Stimulated activated CD8-positive, alpha-beta memory T cell treated with anti-CD3 and anti-CD28 coated beads, Interleukin-4, amount 100 ng/mL, for 4 hours (primary cell): ENCODE measurements at regions not wholly inside any gene's neighbourhood (a gene's known extent, or its start where the extent isn't known, plus 50 kb on each side); places are given as distances from the start of the nearest gene placed in this dataset.

ENCODE experiments used
- DNase-seq, 2 donors: peaks; one replicate each; pipeline ENCODE4 v3.0.0-alpha.2; 2020; ENCODE audit warnings: low read depth in 2 of 2, low spot score in 1 of 2

DNA sequence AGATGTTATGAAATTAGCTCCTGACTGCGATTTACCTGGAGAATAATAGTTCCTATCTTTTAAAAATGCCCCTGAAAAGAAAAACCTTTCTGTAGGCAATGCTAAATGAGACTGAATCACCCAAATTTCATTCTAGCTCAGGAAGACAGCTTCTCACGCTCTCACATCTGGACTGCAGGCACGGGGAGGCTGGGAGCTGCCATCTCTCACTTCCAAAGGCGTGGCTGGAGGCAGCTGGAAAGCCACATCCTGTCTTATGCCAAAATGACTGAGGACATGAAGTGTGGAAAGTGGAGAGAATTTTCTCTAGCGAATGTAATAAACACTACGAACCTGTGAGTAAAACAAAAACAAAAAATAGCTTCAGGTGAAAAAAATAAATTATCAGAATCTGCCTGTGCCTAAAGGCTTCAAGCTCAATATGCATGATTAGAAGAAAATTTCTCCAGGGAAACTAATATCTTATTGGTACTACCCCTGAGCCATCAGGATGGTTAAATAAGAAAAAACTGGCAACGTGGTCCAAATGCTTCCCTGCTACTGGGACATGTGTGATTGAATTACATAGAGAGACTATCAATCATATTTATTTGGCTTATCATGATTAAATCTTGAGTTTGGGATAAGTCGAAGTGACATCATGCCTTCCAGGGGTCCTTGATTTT lies 58.1 kb upstream of the UBL3 start:
- DNase-seq: no peak

DNA sequence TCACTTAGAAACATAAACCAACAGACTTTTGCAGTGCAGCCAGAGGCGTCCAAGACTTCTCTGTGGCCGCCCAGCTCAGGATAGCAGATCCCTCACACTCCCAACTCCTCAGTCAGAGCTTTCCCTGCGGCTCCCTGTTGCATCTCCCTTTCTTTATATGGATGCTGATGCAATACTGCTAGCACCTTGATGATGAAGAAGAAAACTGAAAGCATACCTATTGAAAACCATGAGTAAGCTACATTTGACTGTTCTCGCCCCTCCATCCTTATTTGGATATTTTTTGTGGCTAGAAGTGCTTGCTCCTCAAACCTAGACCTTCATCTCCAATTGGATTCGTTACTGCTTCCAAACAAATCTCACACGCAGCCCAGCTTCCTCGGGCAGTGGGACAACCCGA lies 57.3 kb upstream of the UBL3 start:
- DNase-seq: no peak

DNA sequence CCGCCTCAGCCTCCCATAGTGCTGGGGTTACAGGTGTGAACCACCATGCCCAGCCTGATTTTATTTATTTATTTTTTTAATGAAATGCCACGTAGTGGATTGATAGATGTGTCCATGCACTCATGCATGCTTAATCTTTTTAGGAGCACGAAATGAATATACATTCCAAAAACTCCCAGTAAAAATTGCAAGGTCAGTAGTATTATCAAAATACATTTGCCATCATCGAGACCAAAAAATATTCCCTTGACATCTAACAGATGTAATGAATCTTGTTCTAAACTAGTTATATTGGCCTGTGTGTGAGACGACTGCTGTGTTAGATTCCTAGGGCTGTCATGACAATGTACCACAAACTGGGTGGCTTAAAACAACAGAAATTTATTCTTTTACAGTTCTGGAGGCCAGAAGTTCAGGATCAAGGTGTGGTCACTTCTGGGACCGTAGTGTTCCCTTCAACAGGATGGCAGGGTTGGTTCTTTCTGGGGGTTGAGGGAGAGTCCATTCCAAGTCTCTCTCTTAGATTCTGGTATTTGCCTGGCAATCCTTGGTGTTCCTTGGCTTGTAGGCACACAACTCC lies 56.1 kb upstream of the UBL3 start:
- no peak for DNase-seq

DNA sequence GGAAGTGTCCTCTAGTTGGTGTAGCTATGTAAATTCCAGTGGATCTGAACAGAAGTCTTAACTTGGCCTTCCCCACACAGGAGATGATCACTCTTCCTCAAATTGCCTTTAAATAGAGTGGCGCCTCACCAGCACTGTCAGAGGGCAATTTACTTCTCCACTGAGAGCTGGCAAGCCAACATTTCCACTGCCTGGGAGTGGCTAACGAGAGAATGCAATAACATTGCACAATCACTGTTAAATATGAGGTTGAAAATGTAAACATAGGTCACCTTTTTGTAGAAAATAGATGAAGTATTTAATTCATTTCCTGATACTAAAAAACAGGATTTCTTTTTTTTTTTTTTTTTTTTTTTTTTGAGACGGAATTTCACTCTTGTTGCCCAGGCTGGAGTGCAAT lies 55.4 kb upstream of the UBL3 start:
- no peak for DNase-seq

DNA sequence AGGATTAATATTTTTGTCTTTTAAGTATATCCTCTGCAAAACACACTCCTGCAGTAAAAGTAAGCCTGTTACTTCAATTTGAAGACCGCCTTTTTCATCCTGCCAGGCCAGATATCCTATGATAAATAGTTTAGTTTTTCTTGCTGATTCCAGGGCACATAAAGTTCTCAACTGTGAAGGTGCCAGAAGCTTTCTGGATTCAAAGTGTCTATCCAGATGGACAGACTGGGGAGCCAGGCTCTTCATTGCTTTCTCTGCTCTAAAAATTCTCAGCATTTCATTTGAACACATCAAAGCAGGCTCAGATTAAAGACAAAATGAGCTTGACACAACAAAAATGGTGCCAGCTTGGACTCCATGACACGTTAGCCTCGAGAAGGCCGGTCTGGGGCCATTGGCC lies 53.6 kb upstream of the UBL3 start:
- no peak for DNase-seq

DNA sequence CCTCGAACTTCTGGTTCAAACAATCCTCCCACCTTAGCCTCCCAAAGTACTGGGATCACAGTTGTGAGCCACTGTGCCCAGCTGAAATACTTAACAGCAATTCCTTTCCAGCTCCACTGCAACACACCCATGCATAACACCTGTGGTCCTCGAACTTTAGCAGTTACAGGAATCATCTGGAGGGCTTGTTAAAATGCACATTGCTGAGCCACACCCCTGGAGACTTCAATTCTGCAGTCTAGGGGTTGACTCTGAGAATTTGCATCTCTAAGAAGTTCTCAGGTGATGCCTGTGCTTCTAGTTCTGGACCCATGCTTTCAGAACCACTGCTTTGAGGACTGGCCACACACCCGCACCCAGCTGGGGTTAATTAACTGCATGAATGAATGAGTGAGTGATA lies 53.1 kb upstream of the UBL3 start:
- DNase-seq: no peak

DNA sequence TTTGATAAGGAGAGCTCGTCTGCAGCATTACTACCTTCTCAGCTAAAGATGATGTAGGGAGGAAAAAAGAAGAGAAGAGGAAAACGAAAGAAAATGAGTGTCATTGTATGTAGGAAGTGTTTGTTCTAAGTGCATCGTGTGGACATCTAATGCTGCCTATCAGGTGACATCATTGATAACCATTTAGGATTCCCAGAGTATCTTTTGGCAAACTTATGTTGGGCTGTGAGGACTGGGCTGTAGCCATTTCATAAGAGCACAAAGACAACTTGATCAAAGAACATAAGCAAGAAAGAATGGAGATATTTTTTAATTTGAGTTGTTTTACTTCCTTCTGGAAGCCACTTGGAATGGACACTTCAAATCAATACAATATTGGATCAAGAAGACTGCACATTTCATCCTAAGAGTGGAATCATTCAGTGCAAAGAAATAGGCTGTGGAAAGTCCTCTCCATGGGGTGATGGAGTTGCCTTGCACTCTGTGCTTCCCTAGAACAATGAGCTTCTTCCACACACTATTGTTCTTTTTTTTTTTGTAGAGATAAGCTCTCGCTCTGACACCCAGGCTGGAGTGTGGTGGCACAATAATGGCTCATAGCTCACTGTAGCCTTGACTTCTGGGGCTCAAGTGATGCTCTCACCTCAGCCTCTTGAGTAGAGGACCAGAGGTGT lies 52.4 kb upstream of the UBL3 start:
- DNase-seq: no peak

DNA sequence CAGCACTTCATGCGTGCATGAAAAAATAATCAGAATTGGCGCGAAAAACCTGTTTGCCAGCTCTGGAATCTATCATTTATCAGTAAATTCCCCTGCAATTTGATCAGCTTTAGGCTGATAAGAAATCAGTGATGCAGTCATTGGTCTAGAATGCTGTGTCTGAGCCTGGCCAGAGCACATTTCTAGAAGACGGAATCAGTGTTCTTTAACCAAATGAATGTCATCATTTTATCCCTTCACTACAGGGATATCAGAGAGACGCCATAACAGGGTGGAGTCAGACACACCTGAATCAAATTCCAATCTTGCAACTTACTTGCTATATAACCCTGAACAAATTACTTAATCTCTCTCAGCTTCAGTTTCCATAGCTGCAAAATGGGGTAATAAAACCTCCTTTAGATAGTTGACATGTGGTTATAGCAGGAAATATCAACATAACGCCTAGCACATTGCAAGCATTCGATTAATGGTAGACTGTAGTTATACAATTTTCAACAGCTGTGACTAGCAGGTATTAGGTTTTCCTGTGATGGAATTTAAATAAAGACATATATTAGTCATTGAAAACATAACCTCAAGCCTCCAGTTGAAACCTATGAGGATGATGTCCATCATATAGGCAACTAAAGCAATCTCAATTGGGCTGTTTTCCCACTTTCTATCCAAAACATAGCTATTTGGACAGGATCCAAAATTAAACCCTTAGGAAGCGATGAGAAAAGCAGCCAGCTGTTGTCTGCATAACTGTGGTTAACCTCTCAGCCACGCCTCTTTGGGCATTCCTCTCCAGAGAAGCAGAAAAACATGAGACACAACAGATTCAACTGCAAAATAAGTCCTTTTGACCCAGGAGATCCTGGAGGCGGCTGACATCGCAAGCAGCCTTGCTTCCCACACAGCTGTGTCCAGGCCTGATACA lies 51.6 kb upstream of the UBL3 start:
- no peak for DNase-seq
